ENCODE measurements at regions not wholly inside any gene's neighbourhood (a gene's known extent, or its start where the extent isn't known, plus 50 kb on each side); places are given as distances from the start of the nearest gene placed in this dataset.
A peak's percentile ranks its signal among the peaks of the same experiment; 100 is the strongest.

- intact Hi-C loops (cut with DNase I) = no loop called here
- no peak for ATAC-seq
- no peaks in the 10 kb centered on the region for H3K27me3 ChIP-seq (ENCODE audit: insufficient read depth in 3 of 3, low read length in 2 of 3)
- 54 to 75% (median 60%) methylated on average over 14 of the region's 14 CpGs for WGBS, 3 donors
- no peak overlapping the region for H3K4me3 ChIP-seq
- H3K36me3 ChIP-seq (ENCODE audit: insufficient read depth in 1 of 2, low read depth in 1 of 2) = no peaks in the 10 kb centered on the region
- no peaks in the 10 kb centered on the region for H3K9me3 ChIP-seq
- DNase-seq = no peak
- TF ChIP-seq, protein P1, sequence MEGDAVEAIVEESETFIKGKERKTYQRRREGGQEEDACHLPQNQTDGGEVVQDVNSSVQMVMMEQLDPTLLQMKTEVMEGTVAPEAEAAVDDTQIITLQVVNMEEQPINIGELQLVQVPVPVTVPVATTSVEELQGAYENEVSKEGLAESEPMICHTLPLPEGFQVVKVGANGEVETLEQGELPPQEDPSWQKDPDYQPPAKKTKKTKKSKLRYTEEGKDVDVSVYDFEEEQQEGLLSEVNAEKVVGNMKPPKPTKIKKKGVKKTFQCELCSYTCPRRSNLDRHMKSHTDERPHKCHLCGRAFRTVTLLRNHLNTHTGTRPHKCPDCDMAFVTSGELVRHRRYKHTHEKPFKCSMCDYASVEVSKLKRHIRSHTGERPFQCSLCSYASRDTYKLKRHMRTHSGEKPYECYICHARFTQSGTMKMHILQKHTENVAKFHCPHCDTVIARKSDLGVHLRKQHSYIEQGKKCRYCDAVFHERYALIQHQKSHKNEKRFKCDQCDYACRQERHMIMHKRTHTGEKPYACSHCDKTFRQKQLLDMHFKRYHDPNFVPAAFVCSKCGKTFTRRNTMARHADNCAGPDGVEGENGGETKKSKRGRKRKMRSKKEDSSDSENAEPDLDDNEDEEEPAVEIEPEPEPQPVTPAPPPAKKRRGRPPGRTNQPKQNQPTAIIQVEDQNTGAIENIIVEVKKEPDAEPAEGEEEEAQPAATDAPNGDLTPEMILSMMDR (IDR thresholded peaks at IDR 0.05) = no peak
- no peak overlapping the region for H3K27ac ChIP-seq
- H3K4me1 ChIP-seq = peaks cover 2% of the 10 kb centered on the region
These were observed 112.5 kb downstream of the ASB7 start for GRCh38 chr15:100714749-100715342.

DNA sequence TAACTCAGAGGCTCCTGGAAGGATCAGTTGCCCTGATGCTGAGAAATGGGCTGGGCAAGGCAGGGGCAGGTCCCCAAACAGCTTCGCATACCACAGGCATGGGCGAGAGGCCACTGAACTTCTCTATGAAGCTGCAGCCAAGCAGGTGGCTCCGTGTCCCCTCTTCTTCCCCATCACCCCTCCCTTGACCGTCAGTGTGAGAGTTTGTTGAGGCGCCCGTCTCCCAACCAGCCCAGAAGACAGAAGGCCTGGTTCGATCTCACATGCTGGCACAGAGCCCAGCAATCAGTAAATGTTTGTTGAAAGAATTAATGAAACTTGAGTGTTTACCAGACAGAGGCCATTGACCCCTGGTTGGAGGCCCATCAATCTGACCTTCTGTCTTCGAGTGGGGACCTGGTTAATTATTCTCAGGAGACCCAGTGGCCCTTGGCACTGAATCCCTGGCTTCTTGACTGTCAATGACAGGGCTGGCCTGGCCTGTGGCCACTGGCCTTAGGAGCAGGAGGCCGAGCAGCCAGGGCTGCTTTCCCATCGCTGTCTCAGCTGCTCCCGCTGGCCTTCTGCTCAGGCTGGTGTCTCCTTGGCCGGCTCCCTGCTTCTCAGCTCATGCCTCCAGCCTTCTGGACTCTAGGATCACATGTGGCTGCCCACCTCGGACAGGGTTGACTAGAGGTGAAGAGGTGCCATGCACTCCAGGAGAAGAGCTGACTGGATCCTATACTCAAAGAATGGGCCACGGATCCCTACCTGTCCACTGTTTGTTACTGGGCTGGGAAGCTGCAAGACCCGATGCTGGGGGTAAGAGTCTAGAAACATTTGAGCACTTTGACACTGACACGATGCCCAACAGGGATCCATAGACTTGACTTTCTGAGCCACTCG is 113.4 kb downstream of the ASB7 start:
- DNase-seq (peak; percentile 34 to 75), ATAC-seq (peak; percentile 34 to 66 (median 50))
- Histone ChIP-seq H3K27ac (no peak overlapping the region), H3K36me3 (ENCODE audit: insufficient read depth in 1 of 2, low read depth in 1 of 2) (no peaks in the 10 kb centered on the region), H3K27me3 (ENCODE audit: insufficient read depth in 3 of 3, low read length in 2 of 3) (peaks cover 0 to 2% (median 0%) of the 10 kb centered on the region in 3 donors), H3K4me3 (no peak overlapping the region), H3K4me1 (peaks cover 2% of the 10 kb centered on the region), H3K9me3 (no peaks in the 10 kb centered on the region)
- TF ChIP-seq, protein P1 (IDR thresholded peaks at IDR 0.05) = no peak
- 40 to 54% (median 40%) methylated on average over 17 of the region's 17 CpGs for WGBS, 3 donors
- intact Hi-C loops (cut with DNase I) = no loop called here

- WGBS, 3 donors = 80 to 92% (median 86%) methylated on average over 10 of the region's 10 CpGs
- H3K9me3 ChIP-seq = no peaks in the 10 kb centered on the region
These were observed 114.2 kb downstream of the ASB7 start for GRCh38 chr15:100716456-100717085.

GRCh38 chr15:100717596-100717995 is 115.2 kb downstream of the ASB7 start:
- Histone ChIP-seq H3K36me3 (ENCODE audit: insufficient read depth in 1 of 2, low read depth in 1 of 2) (no peaks in the 10 kb centered on the region), H3K27me3 (ENCODE audit: insufficient read depth in 3 of 3, low read length in 2 of 3) (peaks cover 0 to 2% (median 0%) of the 10 kb centered on the region in 3 donors), H3K9me3 (no peaks in the 10 kb centered on the region), H3K27ac (no peak overlapping the region), H3K4me1 (peaks cover 2% of the 10 kb centered on the region), H3K4me3 (no peak overlapping the region)
- ATAC-seq (no peak), DNase-seq (no peak)
- TF ChIP-seq, protein P1 (IDR thresholded peaks at IDR 0.05) = no peak
- 96 to 97% (median 97%) methylated on average over 2 of the region's 2 CpGs for WGBS, 3 donors
- intact Hi-C loops (cut with DNase I) = no loop called here

More at GRCh38 chr15:100716456-100717085, 114.2 kb downstream of the ASB7 start:
- peaks cover 0 to 2% (median 0%) of the 10 kb centered on the region in 3 donors for H3K27me3 ChIP-seq (ENCODE audit: insufficient read depth in 3 of 3, low read length in 2 of 3)
- H3K4me3 ChIP-seq = no peak overlapping the region
- peaks cover 2% of the 10 kb centered on the region for H3K4me1 ChIP-seq
- H3K36me3 ChIP-seq (ENCODE audit: insufficient read depth in 1 of 2, low read depth in 1 of 2) = no peaks in the 10 kb centered on the region
- intact Hi-C loops (cut with DNase I) = no loop called here
- no peak for ATAC-seq
- TF ChIP-seq, protein P1 (IDR thresholded peaks at IDR 0.05) = no peak
- H3K27ac ChIP-seq = no peak overlapping the region
- DNase-seq = no peak
